Head of caudate nucleus (tissue), 42 donors: ENCODE measurements at regions not wholly inside any gene's neighbourhood (a gene's known extent, or its start where the extent isn't known, plus 50 kb on each side); places are given as distances from the start of the nearest gene placed in this dataset.

Source experiments
- DNase-seq, 42 donors: peaks; one replicate each; pipeline versions ENCODE4 v3.0.0 to v3.0.0-alpha.2; 2020 to 2021; ENCODE audit warnings: mixed read lengths in 7 of 42
- intact Hi-C: fragments of 100-400 bp; cut with DNase I; formaldehyde crosslinking; loops from one replicate; pipeline ENCODE4 v1.15.0; 2022

DNA sequence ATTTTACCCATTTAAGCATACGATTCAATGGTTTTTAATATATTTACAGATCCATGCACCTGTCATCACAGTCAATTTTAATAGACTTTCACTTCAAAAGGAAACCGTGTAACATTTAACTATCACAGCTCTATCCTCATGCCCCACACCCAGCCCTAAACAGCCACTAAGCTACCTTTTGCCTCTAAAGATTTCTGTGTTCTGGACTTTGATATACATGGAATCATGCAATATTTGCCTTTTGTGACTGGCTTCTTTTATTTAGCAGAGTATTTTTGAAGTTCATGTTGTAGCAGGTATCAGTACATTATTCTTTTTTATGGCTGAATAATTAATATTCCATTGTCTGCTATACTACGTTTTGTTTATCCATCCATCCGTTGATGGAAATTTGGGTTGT, 50.3 kb upstream of the STX16 start:
- no peak for DNase-seq
- intact Hi-C loops = no loop called here

DNA sequence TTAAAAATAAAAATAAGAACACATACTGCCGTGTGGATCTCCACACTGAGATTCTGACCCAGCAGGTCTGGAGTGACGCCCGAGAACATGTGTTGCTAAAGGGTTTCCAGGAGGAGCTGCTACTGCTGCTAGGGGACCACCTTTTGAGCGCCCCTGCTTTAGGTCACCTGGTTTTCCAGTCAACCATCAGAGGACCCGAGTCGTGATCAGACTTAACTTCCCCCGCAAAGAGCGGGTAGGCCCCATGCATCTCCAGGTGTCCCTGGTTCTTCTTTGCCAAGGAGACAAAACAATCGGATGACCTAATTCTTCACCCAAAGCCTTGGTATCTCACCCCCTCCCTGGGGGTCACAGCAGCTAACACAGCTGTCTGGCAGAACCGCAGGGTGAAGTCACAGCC, 51.1 kb upstream of the STX16 start:
- DNase-seq = no peak
- intact Hi-C loops = no loop called here

DNA sequence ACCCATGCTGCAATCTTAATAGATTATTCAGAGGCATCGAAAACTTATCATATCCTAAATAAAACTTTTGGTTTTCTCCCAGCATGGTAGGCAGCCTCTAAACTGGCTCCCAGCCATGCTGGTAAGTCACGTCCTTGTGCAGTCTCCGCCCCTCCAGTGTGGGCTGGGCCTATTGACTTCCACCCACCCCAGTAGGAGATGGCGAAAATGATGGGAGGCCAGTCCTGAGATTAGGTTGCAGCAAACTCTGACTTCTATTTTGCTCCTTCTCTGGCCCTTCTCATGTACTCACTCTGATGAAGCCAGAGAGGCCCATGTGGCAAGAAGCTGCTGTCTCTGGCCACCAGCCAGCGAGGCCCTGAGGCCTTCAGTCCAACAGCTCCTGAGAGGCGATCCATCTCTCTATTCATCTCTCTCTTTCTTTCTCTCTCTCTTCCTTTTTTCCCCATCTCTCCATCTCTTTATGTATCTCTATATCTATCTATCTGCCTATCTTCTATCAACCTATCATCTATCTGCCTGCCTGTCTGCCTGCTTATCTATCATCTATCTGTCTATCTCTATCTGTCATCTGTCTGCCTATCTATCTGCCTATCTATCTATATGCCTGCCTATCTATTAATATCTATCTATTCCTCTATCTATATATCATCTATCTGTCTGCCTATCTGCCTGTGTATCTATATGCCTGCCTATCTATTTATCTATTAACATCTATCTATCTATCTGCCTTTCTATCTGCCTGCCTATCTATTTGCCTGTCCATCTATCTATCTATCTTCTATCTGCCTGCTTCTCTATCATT, 52.7 kb upstream of the STX16 start:
- peak in 2 of 42 donors; percentile 15 to 43 for DNase-seq
- intact Hi-C loops = no loop called here

- intact Hi-C loops = no loop called here
- no peak for DNase-seq
Observed at GRCh38 chr20:58597249-58597891, 53.7 kb upstream of the STX16 start.

GRCh38 chr20:58596750-58597248, 54.3 kb upstream of the STX16 start:
- intact Hi-C loops = no loop called here
- DNase-seq = peak in 36 of 42 donors; percentile 8 to 84 (median 50)

- no peak for DNase-seq
Observed at GRCh38 chr20:58596244-58596643, 54.8 kb upstream of the STX16 start.

DNA sequence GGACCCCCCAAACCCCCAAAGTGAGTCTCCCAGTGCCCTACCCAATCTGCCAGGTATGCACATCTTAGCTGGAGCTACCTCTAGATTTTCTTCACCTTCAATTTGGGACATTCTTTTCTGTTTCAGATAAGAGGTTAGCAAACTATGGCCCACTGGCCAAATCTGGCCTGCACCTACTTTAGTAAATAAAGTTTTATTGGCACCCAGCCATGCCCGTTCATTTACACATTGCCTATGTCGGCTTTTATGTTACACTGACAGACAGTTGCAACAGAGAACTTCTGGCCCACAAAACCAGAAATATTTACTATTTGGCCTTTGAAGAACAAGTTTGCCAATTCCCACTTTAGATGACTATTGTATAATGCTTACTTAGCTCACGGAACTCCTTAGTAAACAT, 55.9 kb upstream of the STX16 start:
- DNase-seq = no peak
- intact Hi-C loops = no loop called here

More at GRCh38 chr20:58596244-58596643, 54.8 kb upstream of the STX16 start:
- intact Hi-C loops = no loop called here

DNA sequence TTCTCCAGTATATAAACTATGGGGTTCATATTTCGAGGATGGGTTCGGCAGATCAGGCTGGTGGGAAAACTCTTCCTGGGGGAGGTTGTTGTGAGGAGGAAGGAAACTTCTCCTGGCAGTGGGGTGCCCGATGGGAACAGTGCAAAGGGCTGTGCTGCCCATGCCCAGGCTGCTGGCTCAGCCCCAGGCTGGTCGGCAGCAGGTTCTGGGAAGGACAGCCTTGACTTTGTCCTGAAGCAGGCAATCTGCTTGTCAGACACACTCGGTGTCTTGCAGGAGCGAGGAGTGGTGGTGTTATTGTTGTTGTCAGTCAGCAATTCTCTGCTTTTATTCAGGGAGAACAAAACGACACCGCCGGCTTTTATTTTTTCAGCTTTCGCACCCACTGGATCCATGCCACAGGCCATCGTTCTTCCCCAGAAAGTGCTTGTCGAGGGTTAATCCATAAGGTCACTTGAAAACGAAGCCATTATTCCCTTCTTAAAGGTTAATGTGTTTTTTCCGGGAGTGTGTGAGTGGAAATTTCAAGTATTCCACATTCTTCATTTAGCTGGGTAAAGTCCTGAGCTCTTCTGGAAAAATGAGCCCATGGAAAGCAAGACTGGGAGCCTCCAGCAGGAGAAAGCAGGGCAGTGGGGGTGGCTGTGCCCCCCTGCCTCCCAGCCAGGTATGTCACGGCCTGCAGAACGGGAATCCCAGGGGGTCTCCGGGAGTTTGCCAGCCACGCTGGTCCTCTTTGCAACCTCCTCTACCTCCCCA, 57.0 kb upstream of the STX16 start:
- DNase-seq = no peak
- intact Hi-C loops = no loop called here

DNA sequence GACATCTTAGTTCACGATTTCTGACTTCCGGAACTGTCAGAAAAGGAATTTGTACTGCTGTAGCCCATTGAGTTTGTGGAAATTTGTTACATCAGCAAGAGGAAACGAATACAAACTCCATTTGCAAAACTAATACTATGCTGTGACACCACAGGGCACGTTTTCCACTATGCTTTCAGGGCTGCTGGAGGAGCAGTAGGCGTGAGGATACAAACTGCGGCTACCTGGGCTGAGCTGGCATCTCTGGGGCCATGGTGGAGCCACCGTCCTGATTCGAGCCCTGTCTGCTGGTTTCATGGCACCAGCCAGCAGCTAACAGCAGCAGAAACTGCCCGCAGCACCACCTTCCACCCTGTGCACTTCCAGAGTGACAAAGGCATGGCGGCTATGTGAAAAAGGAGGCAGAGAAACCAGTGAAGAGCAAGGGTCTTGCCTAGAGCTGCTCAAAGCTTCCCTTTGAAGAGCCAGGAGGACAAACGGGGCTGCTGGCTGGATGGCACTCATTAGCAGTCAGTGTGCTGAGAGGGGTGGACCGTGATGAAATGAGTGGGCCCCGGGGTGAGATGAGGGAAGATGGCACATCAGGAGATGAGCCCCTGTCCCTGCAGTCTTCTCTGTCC, 58.9 kb upstream of the STX16 start:
- intact Hi-C loops = no loop called here
- no peak for DNase-seq

DNA sequence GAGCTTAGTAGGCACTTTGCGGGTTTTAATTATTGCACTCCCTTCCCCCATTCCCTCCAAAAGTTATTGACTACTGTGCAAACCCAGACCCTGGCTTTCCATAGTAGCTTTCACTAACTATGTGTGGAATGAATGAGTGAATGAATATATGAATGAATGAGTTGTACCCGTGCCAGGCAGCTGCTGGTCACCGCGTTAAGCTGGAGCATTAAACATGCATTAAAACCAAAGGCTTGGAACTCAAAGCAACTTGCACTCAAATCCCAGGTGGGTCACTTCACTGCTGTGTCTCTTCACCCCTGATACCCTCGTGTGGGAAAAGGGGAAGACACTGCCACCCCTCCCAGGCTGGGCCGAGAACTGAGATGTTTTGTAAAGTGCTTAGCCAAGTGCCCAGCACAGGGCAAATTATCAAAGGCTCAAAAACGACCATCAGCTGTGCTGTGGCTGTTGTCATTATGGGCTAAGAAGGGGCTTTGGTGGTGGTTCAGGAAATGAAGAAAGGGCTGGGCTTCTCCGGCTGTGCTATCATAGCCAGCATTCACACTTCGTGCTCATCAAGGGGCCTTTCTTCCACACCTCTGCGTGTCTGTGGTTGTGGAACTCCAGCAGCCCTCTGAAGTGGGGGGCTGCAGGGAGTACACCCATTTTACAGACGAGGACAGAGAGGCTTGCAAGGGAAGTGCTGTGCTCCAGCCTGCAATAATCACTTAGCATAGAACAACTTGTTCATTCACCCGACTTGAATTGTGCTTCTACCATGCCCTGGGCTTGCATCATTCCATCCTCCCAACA, 60.2 kb upstream of the STX16 start:
- intact Hi-C loops = no loop called here
- DNase-seq = no peak

DNA sequence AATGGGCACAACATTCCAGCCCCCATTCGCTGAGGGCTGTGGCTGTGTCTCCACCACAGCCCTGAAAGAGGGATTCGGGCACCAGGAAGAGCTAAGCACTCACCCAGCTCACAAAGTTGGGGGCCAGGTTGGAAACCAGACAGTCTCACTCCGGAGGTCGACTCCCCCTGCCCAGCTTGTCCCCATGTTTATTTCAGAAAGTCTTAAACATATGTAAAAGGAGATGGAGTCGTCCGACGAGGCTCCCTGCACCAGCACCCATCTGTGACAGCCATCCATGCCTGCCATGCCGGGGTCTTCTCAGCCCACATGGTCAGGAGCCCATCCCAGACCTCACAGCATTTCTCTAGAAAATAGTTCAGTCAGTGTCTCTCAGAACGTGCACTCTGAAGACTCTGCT, 63.6 kb upstream of the STX16 start:
- intact Hi-C loops = no loop called here
- no peak for DNase-seq

DNA sequence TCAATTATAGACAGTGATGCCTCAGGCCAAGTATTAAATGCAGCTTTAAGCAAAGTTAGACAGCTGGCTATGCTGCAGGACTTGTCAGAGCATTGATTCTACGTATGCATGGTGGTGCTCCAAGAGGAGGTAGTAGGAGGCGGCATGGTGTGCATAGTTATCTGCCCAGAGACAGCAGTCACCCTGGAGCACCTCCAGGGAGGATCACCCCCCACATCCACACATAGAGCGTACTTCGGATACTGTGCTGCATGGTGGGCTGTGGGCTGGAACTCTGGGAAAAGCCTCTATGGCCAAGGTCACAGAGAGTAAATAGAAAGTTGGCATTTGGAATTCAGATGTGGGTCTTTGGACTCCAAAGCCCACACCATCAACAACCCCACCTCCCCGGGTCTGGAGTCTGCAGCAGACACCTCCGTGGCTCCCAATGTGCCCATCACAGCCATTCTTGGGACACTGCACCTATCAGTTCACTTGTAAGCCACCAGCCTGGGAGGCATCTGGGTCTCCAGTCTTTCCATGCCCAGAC, 64.5 kb upstream of the STX16 start:
- intact Hi-C loops = no loop called here
- peak in 1 of 42 donors; percentile 8 for DNase-seq

DNA sequence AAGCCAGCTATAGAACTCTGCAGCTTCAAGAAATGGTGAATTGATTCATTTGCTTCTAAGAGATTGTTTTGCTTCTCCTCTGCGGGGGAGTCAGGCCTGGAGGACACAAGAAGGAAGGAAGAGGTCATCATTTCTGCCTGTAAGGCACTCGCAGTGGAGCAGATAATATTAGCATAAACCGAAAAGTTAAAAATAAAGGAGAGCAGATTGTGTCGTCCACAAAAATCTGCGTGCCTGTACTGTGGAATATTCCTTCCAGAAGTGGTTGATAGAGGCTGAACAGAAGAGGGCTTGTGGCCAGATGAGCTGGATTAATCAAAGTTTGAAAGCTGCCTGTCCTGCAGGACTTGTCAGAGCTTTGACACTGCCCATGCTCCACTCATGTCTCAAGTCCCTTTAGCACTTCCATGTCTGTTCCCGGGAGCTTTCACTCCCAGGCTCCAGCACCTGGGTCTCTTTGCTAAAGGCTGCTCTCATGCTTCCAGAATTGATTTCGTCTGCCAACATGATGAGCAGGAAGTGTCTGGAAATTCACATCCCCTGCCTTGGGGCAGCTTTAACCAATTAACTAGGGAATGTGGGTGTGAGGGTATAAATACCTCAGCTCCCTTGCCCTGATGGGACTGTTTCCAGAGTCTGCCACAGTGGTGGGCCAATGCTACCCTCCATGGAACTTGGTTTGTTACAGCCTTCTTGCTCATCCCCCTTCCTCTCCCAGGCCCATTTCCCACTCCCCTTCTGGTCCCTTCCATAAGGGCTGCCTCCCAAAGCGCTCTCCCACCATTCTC, 65.1 kb upstream of the STX16 start:
- intact Hi-C loops = no loop called here
- peak in 3 of 42 donors; percentile 7 to 9 (median 8) for DNase-seq

DNA sequence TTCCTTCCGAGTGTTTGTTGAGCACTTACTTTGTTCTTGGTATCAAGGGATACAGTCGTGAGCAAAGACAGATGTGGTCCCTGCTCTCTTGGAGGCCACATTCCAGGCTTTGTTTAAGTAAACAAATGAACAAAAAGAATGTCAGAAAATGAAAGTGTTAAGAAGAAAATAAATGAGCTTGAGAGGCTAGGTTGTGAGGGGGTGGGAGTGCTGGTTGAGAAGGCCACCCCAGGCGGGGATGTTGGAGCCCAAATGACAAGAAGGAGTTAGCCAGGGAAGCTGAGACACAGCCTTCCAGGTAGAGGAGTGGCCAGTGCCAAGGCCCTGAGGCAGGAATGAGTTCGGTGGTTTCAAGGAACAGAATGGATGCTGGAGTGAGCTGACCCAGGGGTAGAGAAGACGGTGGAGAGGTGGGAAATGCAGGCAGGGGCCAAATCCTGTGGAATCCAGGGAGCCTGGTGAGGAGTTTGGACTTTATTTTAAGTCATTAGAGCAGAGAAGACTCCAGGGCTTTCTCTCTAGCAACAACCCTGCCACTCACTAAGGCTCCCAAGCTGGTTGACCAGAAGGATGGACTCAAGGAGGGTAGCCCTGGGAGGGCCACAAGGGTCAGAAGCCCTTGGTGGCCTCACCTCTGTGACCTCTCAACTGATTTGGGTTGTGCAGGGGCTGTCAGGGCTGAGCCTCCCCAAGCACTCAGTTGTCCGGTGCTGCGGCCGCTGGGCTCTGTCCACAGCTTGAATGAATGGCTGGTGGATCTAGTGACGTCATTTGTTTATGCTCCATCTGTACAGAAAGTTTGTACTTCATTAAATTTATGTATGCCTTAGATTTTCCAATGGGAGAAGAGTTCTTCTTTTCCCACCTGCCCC, 66.0 kb upstream of the STX16 start:
- intact Hi-C loops = no loop called here
- DNase-seq = peak in 4 of 42 donors; percentile 12 to 20 (median 16)

GRCh38 chr20:58584051-58584824, 66.8 kb upstream of the STX16 start:
- DNase-seq = peak in 5 of 42 donors; percentile 10 to 24 (median 17)

DNA sequence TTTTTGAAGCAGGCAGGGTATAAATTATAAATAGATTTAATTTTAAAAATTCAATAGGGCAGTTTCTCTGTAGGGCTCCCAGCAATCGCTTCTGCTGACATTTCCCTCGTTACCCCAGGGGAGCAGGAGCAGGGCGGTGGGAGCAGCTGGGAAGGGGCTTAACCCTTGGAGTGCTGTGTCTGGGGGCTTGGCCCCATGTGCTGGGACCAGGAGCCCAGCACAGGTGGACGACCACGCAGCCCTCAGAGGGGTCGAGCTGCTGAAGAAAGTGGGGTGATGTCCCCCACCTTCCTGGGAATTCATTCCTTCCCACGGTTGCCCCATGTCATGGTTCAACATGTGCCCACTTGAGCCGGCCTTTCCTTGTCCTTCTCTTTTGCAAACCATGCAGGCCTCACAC, 67.5 kb upstream of the STX16 start:
- DNase-seq = peak in 2 of 42 donors; percentile 8 to 9
- intact Hi-C loops = no loop called here

More at GRCh38 chr20:58584051-58584824, 66.8 kb upstream of the STX16 start:
- intact Hi-C loops = no loop called here
